B cell (primary cell): ENCODE measurements at regions not wholly inside any gene's neighbourhood (a gene's known extent, or its start where the extent isn't known, plus 50 kb on each side); places are given as distances from the start of the nearest gene placed in this dataset.

Experiments
- EZH2 ChIP-seq: IDR thresholded peaks from 2 replicates; pipeline ENCODE4 v1.6.1; 2012; ENCODE audit warnings: borderline replicate concordance, low read depth, mild to moderate bottlenecking, moderate library complexity, low read length; ENCODE audit not compliant: insufficient read depth, poor library complexity, severe bottlenecking
- TF ChIP-seq, protein P1 (sequence below): fragments of 200-600 bp; IDR thresholded peaks from one replicate; pipeline ENCODE4 v1.8.0; 2022; ENCODE audit warnings: antibody characterized with exemption, mild to moderate bottlenecking

DNA sequence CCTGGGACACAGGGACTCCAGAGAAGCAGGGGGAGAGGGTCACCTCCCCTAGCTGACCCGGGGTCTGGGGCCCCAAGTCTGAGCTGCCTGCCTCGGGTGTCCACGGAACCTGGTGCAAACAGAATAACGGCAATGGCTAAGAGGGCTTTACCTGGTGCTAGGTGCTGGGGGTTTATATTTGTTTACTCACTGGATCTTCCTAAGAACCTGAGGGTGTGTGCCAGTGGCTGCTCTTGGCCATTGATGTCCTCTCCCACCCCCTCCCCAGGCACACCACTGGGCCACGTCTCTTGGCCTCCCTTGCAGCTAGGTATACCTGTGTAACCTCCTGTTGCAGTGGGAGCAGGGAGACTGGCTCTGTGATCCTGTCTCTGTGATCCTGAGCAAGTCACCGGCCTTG is 157.9 kb upstream of the MLN start:
- TF ChIP-seq, protein P1, sequence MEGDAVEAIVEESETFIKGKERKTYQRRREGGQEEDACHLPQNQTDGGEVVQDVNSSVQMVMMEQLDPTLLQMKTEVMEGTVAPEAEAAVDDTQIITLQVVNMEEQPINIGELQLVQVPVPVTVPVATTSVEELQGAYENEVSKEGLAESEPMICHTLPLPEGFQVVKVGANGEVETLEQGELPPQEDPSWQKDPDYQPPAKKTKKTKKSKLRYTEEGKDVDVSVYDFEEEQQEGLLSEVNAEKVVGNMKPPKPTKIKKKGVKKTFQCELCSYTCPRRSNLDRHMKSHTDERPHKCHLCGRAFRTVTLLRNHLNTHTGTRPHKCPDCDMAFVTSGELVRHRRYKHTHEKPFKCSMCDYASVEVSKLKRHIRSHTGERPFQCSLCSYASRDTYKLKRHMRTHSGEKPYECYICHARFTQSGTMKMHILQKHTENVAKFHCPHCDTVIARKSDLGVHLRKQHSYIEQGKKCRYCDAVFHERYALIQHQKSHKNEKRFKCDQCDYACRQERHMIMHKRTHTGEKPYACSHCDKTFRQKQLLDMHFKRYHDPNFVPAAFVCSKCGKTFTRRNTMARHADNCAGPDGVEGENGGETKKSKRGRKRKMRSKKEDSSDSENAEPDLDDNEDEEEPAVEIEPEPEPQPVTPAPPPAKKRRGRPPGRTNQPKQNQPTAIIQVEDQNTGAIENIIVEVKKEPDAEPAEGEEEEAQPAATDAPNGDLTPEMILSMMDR, result no peak
- TF ChIP-seq EZH2, result no peak
